H1 (cell line): ENCODE measurements at regions not wholly inside any gene's neighbourhood (a gene's known extent, or its start where the extent isn't known, plus 50 kb on each side); places are given as distances from the start of the nearest gene placed in this dataset.

Source experiments
- CTCF ChIA-PET: fragments of 300-600 bp; sonication (Branson Sonifier 250); formaldehyde crosslinking; loops from one replicate; lab custom pipeline; 2021; ENCODE audit not compliant: partially characterized antibody; lab: Charles Lee
- POLR2A ChIA-PET: fragments of 300-600 bp; sonication (Branson Sonifier 250); formaldehyde crosslinking; loops from one replicate; lab custom pipeline; 2021; ENCODE audit warnings: inconsistent platforms; ENCODE audit not compliant: partially characterized antibody; lab: Charles Lee
- DNase-seq, 2 experiments: peaks; one replicate each; pipeline versions ENCODE4 v3.0.0 to v3.0.0-alpha.2; 2010 to 2022; ENCODE audit warnings: low spot score in 2 of 2, low read depth in 1 of 2, mixed read lengths in 1 of 2
- FAIRE-seq: peaks from 2 replicates; lab custom pipeline; 2011; peaks lifted over from hg19 to GRCh38; lab: Jason Lieb, UNC
- H2AFZ ChIP-seq: 2 replicates; pipeline ENCODE4 v1.8.1; 2012; ENCODE audit warnings: low read length, inconsistent platforms
- H2AK5ac ChIP-seq: 2 replicates; pipeline ENCODE4 v1.6.1; 2013; ENCODE audit warnings: low read depth, low read length
- H2BK120ac ChIP-seq: replicated peaks from 2 replicates; pipeline ENCODE3; 2013; ENCODE audit warnings: low read depth, low read length, inconsistent platforms
- H2BK12ac ChIP-seq: 2 replicates; pipeline ENCODE4 v1.6.1; 2013; ENCODE audit warnings: low read depth, low read length
- H2BK15ac ChIP-seq: 2 replicates; pipeline ENCODE4 v1.6.1; 2013; ENCODE audit warnings: low read length
- H2BK20ac ChIP-seq: 2 replicates; pipeline ENCODE4 v1.6.1; 2013; ENCODE audit warnings: low read length
- H2BK5ac ChIP-seq: 2 replicates; pipeline ENCODE4 v1.6.1; 2013; ENCODE audit warnings: low read depth, low read length
- H3K14ac ChIP-seq: 2 replicates; pipeline ENCODE4 v1.6.1; 2013; ENCODE audit warnings: inconsistent platforms; ENCODE audit not compliant: insufficient read length
- H3K18ac ChIP-seq: 2 replicates; pipeline ENCODE4 v1.6.1; 2013; ENCODE audit warnings: low read length; ENCODE audit errors: extremely low read depth
- H3K23ac ChIP-seq: 2 replicates; pipeline ENCODE4 v1.6.1; 2013; ENCODE audit warnings: inconsistent platforms; ENCODE audit not compliant: insufficient read length
- H3K23me2 ChIP-seq: 2 replicates; pipeline ENCODE4 v1.6.1; 2013; ENCODE audit warnings: low read depth, low read length
- H3K27ac ChIP-seq: 2 replicates; pipeline ENCODE4 v1.6.1; 2011; ENCODE audit warnings: low read depth, low read length, inconsistent platforms
- H3K27me3 ChIP-seq, 4 experiments: replicated peaks in 1 of 4; 1 replicate in 1 of 4; 2 replicates in 3 of 4; pipeline versions ENCODE4 v1.6.1 to v1.8.1; 2011 to 2013; ENCODE audit warnings: low read length in 3 of 4, mild to moderate bottlenecking in 3 of 4, inconsistent platforms in 2 of 4, mixed read lengths in 2 of 4, moderate library complexity in 1 of 4; ENCODE audit not compliant: control insufficient read depth in 3 of 4, insufficient read depth in 3 of 4; ENCODE audit errors: extremely low read depth in 1 of 4
- H3K36me3 ChIP-seq, 4 experiments: 2 replicates each; pipeline versions ENCODE4 v1.6.1 to v1.8.1; 2011 to 2013; ENCODE audit warnings: mild to moderate bottlenecking in 4 of 4, low read length in 3 of 4, moderate library complexity in 2 of 4, control low read depth in 1 of 4, inconsistent platforms in 1 of 4; ENCODE audit not compliant: insufficient read depth in 4 of 4, control insufficient read depth in 2 of 4
- H3K4ac ChIP-seq: replicated peaks from 2 replicates; pipeline ENCODE3; 2013; ENCODE audit warnings: low read length, low read depth, mixed read lengths, inconsistent platforms; ENCODE audit not compliant: insufficient read length
- H3K4me1 ChIP-seq, 4 experiments: replicated peaks in 1 of 4; 1 replicate in 1 of 4; 2 replicates in 3 of 4; pipeline versions ENCODE4 v1.6.1 to v1.8.1; 2011 to 2013; ENCODE audit warnings: low read length in 3 of 4, inconsistent platforms in 2 of 4, mixed read lengths in 1 of 4; ENCODE audit not compliant: insufficient read depth in 4 of 4, control insufficient read depth in 3 of 4
- H3K4me2 ChIP-seq, 2 experiments: 2 replicates each; pipeline versions ENCODE4 v1.6.1 to v1.8.1; 2011 to 2013; ENCODE audit warnings: low read depth in 2 of 2, low read length in 2 of 2, control low read depth in 1 of 2, inconsistent platforms in 1 of 2, mild to moderate bottlenecking in 1 of 2; ENCODE audit not compliant: insufficient read depth in 1 of 2
- H3K4me3 ChIP-seq, 4 experiments: fragments of 200-600, 300-600 bp in 1 of 4; sonication (generic), shearing (Covaris generic), sonication (Bioruptor Twin) in 1 of 4; 2 replicates each; pipeline versions ENCODE4 v1.5.1 to v1.8.1; 2011 to 2016; ENCODE audit warnings: low read length in 4 of 4, low read depth in 3 of 4, control low read depth in 2 of 4, inconsistent platforms in 2 of 4, mild to moderate bottlenecking in 2 of 4, mixed read lengths in 1 of 4, moderate library complexity in 1 of 4; ENCODE audit not compliant: insufficient read depth in 2 of 4; ENCODE audit errors: extremely low read depth in 1 of 4
- H3K56ac ChIP-seq: replicated peaks from 2 replicates; pipeline ENCODE3; 2013; ENCODE audit warnings: low read depth, mild to moderate bottlenecking, mixed read lengths, low read length, inconsistent platforms; ENCODE audit not compliant: insufficient read length
- H3K79me1 ChIP-seq: 2 replicates; pipeline ENCODE4 v1.6.1; 2013; ENCODE audit warnings: low read depth, low read length, control low read depth
- H3K79me2 ChIP-seq, 2 experiments: 2 replicates each; pipeline versions ENCODE4 v1.6.1 to v1.8.1; 2012 to 2013; ENCODE audit warnings: low read length in 2 of 2, mild to moderate bottlenecking in 2 of 2, inconsistent platforms in 1 of 2; ENCODE audit not compliant: insufficient read depth in 2 of 2, control insufficient read depth in 1 of 2
- H3K9ac ChIP-seq, 4 experiments: replicated peaks in 1 of 4; 1 replicate in 1 of 4; 2 replicates in 3 of 4; pipeline versions ENCODE4 v1.6.1 to v1.8.1; 2011 to 2013; ENCODE audit warnings: low read depth in 3 of 4, low read length in 3 of 4, control low read depth in 2 of 4, mild to moderate bottlenecking in 2 of 4, moderate library complexity in 2 of 4, inconsistent platforms in 1 of 4; ENCODE audit errors: extremely low read depth in 1 of 4
- H3K9me3 ChIP-seq, 2 experiments: 2 replicates each; pipeline versions ENCODE4 v1.6.1 to v1.8.1; 2012 to 2013; ENCODE audit warnings: mild to moderate bottlenecking in 2 of 2, moderate library complexity in 2 of 2, control low read depth in 1 of 2, inconsistent platforms in 1 of 2, low read depth in 1 of 2, low read length in 1 of 2, mixed read lengths in 1 of 2; ENCODE audit not compliant: insufficient read depth in 2 of 2
- H4K20me1 ChIP-seq, 2 experiments: replicated peaks in 1 of 2; 2 replicates each; pipeline versions ENCODE3 to v1.8.1; 2011 to 2013; ENCODE audit warnings: inconsistent platforms in 2 of 2, low read length in 2 of 2, mild to moderate bottlenecking in 1 of 2; ENCODE audit not compliant: insufficient read depth in 2 of 2, control insufficient read depth in 1 of 2
- H4K5ac ChIP-seq: 2 replicates; pipeline ENCODE4 v1.6.1; 2013; ENCODE audit warnings: low read length, low read depth, mixed read lengths, inconsistent platforms; ENCODE audit not compliant: insufficient read length
- H4K8ac ChIP-seq: 2 replicates; pipeline ENCODE4 v1.8.0; 2013; ENCODE audit warnings: mild to moderate bottlenecking, moderate library complexity, low read length, inconsistent platforms; ENCODE audit not compliant: insufficient read depth; ENCODE audit errors: extremely low read depth
- H4K91ac ChIP-seq: replicated peaks from 2 replicates; pipeline ENCODE3; 2013; ENCODE audit warnings: low read length, mixed read lengths, inconsistent platforms; ENCODE audit not compliant: insufficient read length
- KDM5A ChIP-seq: fragments of 200-600 bp; IDR thresholded peaks from 2 replicates; pipeline ENCODE4 v1.7.1; 2012; ENCODE audit warnings: mild to moderate bottlenecking, low read length, inconsistent platforms, mixed read lengths
- POLR2A ChIP-seq, 2 experiments: IDR thresholded peaks; 1 replicate in 1 of 2; 2 replicates in 1 of 2; pipeline ENCODE4 v1.6.1; 2011; ENCODE audit warnings: low read depth in 2 of 2, low read length in 2 of 2, mild to moderate bottlenecking in 2 of 2; ENCODE audit errors: control extremely low read depth in 1 of 2
- RFX5 ChIP-seq: IDR thresholded peaks from 2 replicates; pipeline ENCODE4 v1.6.1; 2011; ENCODE audit warnings: low read depth, low read length, improper control_type of control experiment, borderline replicate concordance
- SP1 ChIP-seq: IDR thresholded peaks from 2 replicates; pipeline ENCODE4 v1.6.1; 2011; ENCODE audit warnings: low read depth, low read length
- TF ChIP-seq, protein P1 (sequence below): IDR thresholded peaks from 2 replicates; pipeline ENCODE4 v1.6.1; 2011; ENCODE audit warnings: low read length, improper control_type of control experiment

DNA sequence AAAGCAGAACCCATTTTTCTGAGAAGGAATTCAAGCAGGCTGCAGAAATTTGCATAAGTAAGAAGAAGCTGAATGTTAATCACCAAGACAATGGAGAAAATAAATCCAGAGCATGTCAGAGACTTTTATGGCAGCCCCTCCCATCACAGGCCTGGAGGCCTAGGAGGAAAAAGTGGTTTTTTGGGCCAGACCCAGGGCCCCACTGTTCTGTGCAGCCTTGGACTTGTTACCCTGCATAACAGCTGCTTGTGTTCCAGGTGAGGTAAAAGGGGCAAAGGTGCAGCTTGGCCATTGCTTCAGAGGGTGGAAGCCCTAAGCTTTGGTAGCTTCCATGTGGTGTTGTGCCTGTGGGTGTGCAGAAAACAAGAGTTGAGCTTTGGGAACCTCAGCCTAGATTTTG, 1516.2 kb upstream of the PCDH10 start:
- H3K27me3 ChIP-seq, result no peaks in the 10 kb centered on the region
- H4K5ac ChIP-seq, result no peak overlapping the region
- H4K91ac ChIP-seq, result no peak overlapping the region
- FAIRE-seq, result no peak
- H2BK12ac ChIP-seq, result no peak overlapping the region
- no peaks in the 10 kb centered on the region for H4K20me1 ChIP-seq
- no peak overlapping the region for H3K14ac ChIP-seq
- H3K79me2 ChIP-seq, result no peaks in the 10 kb centered on the region
- no peaks in the 10 kb centered on the region for H3K4me1 ChIP-seq
- no peak overlapping the region for H4K8ac ChIP-seq
- H3K56ac ChIP-seq, result no peak overlapping the region
- no peak overlapping the region for H3K4me2 ChIP-seq
- H3K9ac ChIP-seq, result no peak overlapping the region
- no peak for DNase-seq
- no peaks in the 10 kb centered on the region for H3K79me1 ChIP-seq
- no peak overlapping the region for H3K18ac ChIP-seq
- H3K4me3 ChIP-seq, result no peak overlapping the region
- peaks cover 0 to 5% (median 0%) of the 10 kb centered on the region in 4 experiments; a peak in 1 of 8 replicates for H3K36me3 ChIP-seq
- no peak overlapping the region for H2BK5ac ChIP-seq
- no peak overlapping the region for H2AFZ ChIP-seq
- H3K4ac ChIP-seq, result no peak overlapping the region
- H3K23me2 ChIP-seq, result no peaks in the 10 kb centered on the region
- H2BK120ac ChIP-seq, result no peak overlapping the region
- no peak for TF ChIP-seq POLR2A (IDR thresholded peaks at IDR 0.05; ENCODE audit: control extremely low read depth in 1 of 2, low read depth in 2 of 2, low read length in 2 of 2)
- no peak for TF ChIP-seq KDM5A
- TF ChIP-seq RFX5, result no peak
- TF ChIP-seq, protein P1, sequence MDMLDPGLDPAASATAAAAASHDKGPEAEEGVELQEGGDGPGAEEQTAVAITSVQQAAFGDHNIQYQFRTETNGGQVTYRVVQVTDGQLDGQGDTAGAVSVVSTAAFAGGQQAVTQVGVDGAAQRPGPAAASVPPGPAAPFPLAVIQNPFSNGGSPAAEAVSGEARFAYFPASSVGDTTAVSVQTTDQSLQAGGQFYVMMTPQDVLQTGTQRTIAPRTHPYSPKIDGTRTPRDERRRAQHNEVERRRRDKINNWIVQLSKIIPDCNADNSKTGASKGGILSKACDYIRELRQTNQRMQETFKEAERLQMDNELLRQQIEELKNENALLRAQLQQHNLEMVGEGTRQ, result no peak
- no peak for TF ChIP-seq SP1
- no peak overlapping the region for H2AK5ac ChIP-seq
- no peak overlapping the region for H3K23ac ChIP-seq
- ChIA-PET CTCF (interaction anchor here (0.7 to 1.2 kb wide), 2 partner anchors 10 to 12 kb away, joined by 3 read pairs; no protein-coding TSS in a partner anchor), POLR2A (no interaction called here)
- no peak overlapping the region for H2BK15ac ChIP-seq
- H2BK20ac ChIP-seq, result no peak overlapping the region
- peaks cover 13 to 15% of the 10 kb centered on the region in 2 experiments; a peak in 3 of 4 replicates for H3K9me3 ChIP-seq
- no peak overlapping the region for H3K27ac ChIP-seq
